ENCODE measurements at regions not wholly inside any gene's neighbourhood (a gene's known extent, or its start where the extent isn't known, plus 50 kb on each side); places are given as distances from the start of the nearest gene placed in this dataset.

DNA sequence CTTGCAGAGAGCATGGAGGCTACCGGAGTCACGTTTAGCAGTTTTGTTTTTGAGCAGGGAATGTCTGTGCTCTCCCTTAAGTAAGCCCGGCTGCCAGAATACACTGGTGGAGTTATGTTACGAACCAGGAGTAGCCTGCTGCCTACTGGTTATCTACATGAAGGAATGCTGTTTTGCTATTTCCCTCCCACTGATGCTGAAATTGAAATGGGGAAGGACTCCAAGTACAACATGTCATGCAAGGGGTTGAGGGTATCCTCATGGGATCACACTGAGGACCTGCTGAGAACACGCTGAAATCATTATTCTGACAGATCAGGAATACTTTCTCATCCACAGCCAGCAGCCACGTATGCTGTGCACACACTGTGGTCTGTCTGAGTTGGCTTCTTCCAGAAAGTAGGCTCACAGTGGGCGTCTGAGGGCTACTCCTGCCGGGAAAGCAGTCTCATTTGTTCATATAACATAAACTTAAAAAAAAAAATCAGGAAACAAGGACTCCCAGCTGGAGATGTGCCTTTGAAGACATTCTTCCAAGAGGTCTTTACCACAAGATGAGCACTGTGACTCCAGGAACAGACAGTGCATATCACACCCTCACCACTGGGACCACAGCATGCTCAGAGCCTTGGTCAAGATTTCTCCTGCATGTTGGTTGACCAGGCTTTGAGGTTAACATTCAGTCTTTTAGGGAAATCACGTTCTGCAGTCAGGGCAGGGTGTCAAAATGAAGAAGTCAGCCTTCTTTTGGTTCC lies 300.4 kb upstream of the RASGRP1 start:
- dilution Hi-C loops (cut with MboI; ENCODE audit: extremely low pct_ligation_motif_present, low sequenced_read_pairs) = no loop called here
- intact Hi-C loops (cut with micrococcal nuclease) = no loop called here
- H3K4me1 ChIP-seq (ENCODE audit: control insufficient read depth, extremely low read depth, insufficient read depth, low read length) = peaks cover 14% of the 10 kb centered on the region
- H4K20me1 ChIP-seq (replicated peaks; ENCODE audit: control insufficient read depth, extremely low read depth, insufficient read depth, low read length) = no peaks in the 10 kb centered on the region
- H2AFZ ChIP-seq (ENCODE audit: low read depth, low read length) = no peak overlapping the region
- ChIA-PET CTCF (interaction anchor here (0.9 to 2.0 kb wide), 4 partner anchors 11 to 157 kb away, joined by 3 to 8 read pairs (median 5); no protein-coding TSS in a partner anchor), POLR2A (no interaction called here)
- no peaks in the 10 kb centered on the region for H3K9me1 ChIP-seq (replicated peaks; ENCODE audit: control insufficient read depth, extremely low read depth, insufficient read depth, low read length)
- no peak for TF ChIP-seq CTCF (IDR thresholded peaks at IDR 0.05; ENCODE audit: extremely low read depth in 1 of 2, insufficient read depth in 1 of 2, low read depth in 1 of 2, low read length in 2 of 2)
- TF ChIP-seq GATA2 (IDR thresholded peaks at IDR 0.05; ENCODE audit: insufficient read depth, insufficient read length, low read depth, low read length) = no peak
- TF ChIP-seq POLR2A (IDR thresholded peaks at IDR 0.05; ENCODE audit: low read depth, low read length) = no peak
- TF ChIP-seq MYC (IDR thresholded peaks at IDR 0.05; ENCODE audit: low read depth, low read length) = no peak
- TF ChIP-seq FOS (IDR thresholded peaks at IDR 0.05; ENCODE audit: borderline replicate concordance, insufficient read depth, low read length) = no peak
- TF ChIP-seq EZH2 (IDR thresholded peaks at IDR 0.05; ENCODE audit: borderline replicate concordance, low read depth, low read length, severe bottlenecking) = no peak
- TF ChIP-seq POLR2AphosphoS5 (IDR thresholded peaks at IDR 0.05; ENCODE audit: insufficient read depth, low read depth, low read length) = no peak
- no peak for TF ChIP-seq JUN (IDR thresholded peaks at IDR 0.05; ENCODE audit: borderline replicate concordance, insufficient read depth, insufficient read length, low read depth)
- TF ChIP-seq, protein P1, sequence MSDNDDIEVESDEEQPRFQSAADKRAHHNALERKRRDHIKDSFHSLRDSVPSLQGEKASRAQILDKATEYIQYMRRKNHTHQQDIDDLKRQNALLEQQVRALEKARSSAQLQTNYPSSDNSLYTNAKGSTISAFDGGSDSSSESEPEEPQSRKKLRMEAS (IDR thresholded peaks at IDR 0.05; ENCODE audit: insufficient read depth, insufficient read length) = no peak
- H3K27me3 ChIP-seq (ENCODE audit: control insufficient read depth in 2 of 2, insufficient read depth in 2 of 2, low read length in 2 of 2) = no peaks in the 10 kb centered on the region
- H3K36me3 ChIP-seq (ENCODE audit: control insufficient read depth in 2 of 2, extremely low read depth in 1 of 2, insufficient read depth in 2 of 2, low read length in 2 of 2) = no peaks in the 10 kb centered on the region
- no peak overlapping the region for H3K9ac ChIP-seq (replicated peaks; ENCODE audit: extremely low read depth, insufficient read depth, low read length)
- H3K9me3 ChIP-seq (replicated peaks; ENCODE audit: control insufficient read depth, insufficient read depth, low read length) = no peaks in the 10 kb centered on the region
- no peak for DNase-seq (ENCODE audit: low read depth, low spot score)
- H3K4me3 ChIP-seq (replicated peaks in 1 of 3; ENCODE audit: insufficient read depth in 1 of 3, low read depth in 1 of 3, low read length in 3 of 3) = no peak overlapping the region
- no peak overlapping the region for H3K4me2 ChIP-seq (ENCODE audit: insufficient read depth, low read length)
- no peaks in the 10 kb centered on the region for H3K79me2 ChIP-seq (ENCODE audit: control insufficient read depth, insufficient read depth, low read length)
- no peak for FAIRE-seq
- no peak overlapping the region for H3K27ac ChIP-seq (ENCODE audit: insufficient read depth, low read depth, low read length)
- BruUV-seq (replicated peaks) = no TSS peak

All from endothelial cell of umbilical vein (primary cell).